NCI-H69 (cell line): ENCODE measurements at regions not wholly inside any gene's neighbourhood (a gene's known extent, or its start where the extent isn't known, plus 50 kb on each side); places are given as distances from the start of the nearest gene placed in this dataset.

ENCODE experiments used
- DNase-seq: peaks from one replicate; lab custom pipeline; 2025; lab: John Stamatoyannopoulos, UW

DNA sequence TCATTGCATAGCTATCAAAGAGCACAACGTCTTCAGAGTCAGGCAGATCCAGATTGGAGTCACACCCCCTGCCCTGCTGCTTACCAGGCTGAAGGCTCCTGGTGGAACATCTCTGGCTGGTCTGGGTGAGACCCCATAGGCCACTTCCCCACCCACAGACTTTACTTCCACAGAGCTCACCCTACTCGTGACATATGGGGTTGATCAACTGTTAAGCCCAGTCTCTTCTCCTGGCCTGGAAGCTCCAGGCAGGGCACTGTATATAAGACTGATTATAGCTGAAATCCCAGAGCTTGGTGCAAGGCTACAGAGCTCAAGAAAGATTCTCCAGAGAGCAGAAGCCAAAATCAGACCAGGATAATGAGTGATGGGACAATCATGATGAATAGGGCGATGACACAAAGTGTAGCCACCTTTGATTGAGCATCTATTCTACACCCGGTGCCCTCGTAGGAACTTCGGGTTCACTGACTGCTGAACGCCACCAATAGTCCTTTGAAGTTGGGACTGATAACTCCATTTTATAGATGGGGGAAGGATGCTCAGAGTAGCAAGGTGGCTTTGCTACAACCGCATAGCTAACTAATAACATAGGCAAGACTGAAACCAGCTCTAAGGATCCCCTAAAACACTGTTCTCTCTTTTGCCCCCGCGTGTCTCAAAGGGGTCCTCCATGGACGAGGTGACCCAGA is 287.8 kb downstream of the BCL11B start:
- DNase-seq: no peak

DNA sequence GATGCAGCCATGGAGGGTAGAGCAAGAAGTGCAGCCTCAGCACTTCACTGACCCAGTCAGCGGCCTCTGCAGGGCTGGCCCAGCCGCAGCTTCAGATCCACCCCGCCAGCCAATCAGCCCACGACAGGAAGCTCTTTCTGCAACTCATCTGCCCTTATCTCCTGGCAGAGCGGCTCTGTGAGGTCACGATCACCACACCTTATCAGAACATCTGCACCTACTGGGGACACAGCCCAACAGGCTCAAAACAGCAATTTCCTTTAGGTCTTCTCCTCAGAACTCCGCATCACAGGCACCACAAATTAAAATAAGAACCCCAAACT is 287.3 kb downstream of the BCL11B start:
- DNase-seq: no peak

DNA sequence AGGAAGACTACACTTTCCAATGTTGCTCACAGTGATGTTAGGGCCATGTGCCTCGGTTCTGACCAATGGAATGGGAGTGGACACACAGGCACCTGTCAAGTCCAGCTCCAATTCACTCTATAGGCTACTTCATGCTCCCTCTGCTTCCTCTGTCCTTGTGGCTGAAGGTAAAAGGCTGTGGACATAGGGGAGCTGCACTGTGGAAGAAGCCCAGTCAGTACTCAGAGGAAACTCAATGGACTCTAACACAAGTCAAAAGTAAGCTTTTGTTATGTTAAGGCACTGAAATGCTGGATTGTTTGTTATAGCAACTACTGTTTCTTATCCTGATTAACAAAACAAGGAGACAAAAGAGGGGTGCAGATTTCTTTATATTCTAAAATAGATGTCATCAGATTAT is 278.2 kb downstream of the BCL11B start:
- DNase-seq: no peak

GRCh38 chr14:98994561-98994960 is 277.4 kb downstream of the BCL11B start:
- DNase-seq: no peak

DNA sequence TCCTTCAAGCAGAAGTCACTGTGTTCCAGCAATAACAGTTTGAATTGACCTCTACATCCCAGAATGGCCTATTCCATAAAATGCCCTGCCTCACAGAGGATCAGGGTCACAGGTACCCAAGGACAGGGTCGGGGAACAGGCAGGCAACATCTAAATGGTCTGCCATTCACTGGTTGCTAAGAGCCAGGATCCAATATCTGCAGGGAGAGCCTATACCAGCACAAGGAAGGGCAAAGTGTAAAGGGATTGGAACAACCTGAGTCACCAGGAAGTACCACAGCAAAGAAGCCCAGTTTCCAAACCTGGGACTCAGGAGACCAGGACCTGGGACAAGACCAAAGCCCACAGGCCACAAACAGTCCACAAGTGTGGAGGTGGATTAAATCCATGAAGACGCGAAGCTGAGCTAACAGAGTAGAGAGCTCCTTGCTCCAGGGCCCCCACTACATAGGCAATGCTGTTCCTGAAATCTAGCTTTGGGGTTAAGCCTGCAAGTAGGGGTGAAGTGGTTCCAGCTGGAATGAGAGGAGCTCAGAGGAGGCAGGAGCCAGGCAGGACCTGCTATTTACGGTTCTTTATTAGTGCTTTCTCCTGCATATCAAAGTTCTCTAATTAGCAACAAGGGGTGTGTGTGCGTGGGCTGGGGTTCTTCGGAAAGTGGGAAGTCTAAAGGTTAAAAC is 274.3 kb downstream of the BCL11B start:
- DNase-seq: no peak

DNA sequence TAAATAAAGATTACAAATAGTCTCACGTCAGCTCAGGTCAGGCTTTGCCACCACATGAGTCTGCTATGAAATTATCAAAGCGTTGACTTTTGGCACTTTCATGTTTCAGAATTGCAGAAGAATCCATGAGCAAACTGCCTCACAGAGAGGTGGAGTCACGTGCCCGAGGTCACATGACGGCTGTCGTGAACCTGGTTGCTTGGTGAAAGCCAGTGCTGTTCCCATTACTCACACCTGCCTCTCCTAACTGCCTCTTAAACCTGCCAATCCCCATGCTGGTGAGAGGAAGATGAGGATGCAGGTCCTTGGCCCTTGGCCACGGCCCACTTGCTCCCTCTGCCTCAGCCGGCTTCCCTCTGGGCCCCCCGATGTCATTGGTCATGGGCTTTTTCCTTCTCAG is 272.7 kb downstream of the BCL11B start:
- DNase-seq: no peak

DNA sequence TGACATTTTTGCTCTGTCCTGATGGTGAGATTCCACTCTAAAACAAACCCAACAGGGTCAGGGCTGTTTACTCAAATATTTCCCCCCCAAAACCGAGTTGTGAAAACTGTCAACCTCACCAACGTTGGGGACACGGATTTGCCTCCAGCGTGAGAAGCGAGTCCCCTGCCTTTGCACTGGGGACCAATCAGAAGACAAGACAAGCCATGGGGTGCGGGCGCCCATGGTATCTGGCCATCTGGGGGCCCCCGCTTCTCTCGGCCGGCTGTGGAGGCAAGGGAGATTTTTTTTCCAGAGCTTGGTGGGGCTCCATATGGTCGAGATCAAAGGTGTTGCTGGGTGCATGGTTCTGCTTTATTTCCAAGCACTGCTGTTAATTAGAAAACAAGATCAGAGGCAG is 272.1 kb downstream of the BCL11B start:
- DNase-seq: no peak

DNA sequence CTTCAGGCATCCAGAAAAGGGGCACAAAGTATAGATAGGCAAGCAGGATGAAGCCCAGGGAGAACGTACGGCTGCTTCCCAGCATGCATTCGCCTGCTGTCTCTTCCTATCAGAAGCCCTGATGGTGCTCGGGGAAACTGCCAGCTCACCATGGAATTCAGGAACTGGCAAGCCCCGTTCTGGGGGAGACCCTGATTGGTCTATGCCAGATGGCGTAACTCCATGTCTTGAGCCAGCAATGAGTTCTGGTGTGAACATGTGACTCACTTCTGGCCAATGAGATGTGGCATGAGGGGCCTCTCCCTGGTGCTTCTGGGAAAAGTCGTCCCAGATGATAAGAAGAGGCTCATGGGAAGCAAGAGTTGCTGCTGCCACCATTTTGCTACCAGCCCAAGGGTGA is 270.8 kb downstream of the BCL11B start:
- no peak for DNase-seq

- no peak for DNase-seq
Measured at GRCh38 chr14:99003646-99004045, 268.4 kb downstream of the BCL11B start.

DNA sequence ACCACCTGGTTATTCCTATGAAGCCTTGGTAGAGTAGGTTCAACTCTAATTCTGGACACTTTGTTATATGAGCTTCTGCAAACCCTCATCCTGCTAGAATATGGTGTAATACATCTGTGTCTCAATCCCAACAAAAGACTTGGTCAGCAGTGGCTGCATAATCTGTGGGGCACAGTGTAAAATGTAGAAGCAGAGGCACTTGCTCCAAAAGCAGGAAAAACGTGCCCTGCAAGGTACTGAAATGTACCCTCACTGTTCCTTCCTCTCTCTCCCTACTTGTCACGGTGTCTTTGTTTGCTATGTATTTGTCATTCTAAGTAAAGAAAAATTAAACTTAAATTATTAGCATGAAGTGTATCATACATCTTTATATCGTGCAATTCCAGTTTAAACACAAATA is 267.9 kb downstream of the BCL11B start:
- no peak for DNase-seq

DNA sequence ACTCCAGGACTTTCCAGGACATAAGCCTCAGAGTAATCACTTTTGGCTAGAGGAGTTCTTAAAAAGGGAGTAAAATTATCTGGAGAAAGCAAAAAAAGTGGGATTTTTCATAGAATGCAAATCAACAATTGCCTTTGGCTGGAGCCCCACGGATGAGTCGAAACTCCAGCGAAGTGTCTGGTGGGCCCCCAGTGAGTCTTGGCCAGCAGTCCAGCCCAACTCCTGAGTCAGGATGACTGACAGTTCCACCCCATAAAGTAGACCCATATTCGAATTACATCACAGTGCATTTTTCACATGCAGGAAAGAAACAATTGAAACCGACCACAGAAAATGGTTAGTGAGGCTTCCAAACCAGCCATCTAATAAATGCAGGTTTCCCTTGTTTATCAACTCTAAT is 265.7 kb downstream of the BCL11B start:
- DNase-seq: no peak

GRCh38 chr14:99007795-99008194 is 264.2 kb downstream of the BCL11B start:
- no peak for DNase-seq

GRCh38 chr14:99009871-99010270 is 262.1 kb downstream of the BCL11B start:
- DNase-seq: no peak

DNA sequence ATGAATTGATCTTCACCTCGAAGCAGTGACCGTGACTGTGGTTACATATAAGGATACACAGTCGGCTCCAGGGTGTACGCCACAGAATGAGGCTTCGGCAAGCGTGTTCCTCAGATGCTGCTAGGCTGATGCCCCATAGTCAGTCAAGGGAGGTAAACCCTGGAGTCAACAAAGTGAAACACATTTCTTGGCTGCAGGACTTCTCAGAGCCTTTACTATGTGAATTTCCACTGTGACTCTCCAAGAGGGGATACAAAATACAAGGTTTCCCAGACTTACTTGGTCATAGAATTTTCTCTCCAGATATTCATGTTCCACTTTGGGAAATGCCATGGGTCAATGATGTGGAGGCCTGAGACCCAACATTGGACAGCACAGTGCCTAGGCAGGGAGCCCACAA is 260.6 kb downstream of the BCL11B start:
- no peak for DNase-seq

GRCh38 chr14:99012703-99013102 is 259.3 kb downstream of the BCL11B start:
- DNase-seq: no peak

DNA sequence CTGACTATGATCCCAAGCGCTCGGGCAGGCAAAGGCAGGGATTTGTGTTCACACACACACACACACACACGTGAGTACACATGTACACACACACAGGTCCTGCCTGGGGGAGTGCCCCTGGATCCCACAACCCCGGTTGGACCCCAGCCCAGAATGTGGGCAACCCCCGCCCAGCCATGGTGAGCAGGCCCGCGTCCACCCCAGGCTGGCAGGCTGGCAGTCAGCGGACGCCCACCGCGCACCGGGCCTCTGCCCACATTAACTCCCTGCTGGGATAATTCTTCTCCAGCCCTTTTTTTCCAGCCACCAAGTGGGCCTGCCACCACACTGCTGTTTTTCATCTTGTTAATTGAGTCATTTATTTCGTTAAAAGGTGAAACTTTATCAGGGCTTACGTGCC is 256.2 kb downstream of the BCL11B start:
- DNase-seq: peak; percentile 22

DNA sequence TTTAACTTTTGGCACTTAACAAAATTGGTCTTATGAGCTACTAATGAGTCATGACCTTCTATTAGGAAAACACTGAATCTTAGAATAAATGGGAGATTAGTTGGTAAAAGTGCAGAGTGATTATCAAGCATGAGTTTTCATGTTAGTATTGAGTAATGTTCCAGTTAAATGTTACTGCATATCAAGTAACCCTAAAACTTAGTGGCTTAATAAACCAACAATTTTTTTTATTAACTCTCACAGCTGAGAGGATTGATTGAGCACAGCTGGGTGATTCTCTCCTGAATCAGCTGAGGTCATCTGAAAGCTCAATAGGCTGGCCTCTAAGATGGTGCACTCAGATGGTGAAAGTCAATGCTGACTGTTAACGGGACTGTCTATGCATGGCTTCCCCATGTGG is 248.6 kb downstream of the BCL11B start:
- DNase-seq: no peak

DNA sequence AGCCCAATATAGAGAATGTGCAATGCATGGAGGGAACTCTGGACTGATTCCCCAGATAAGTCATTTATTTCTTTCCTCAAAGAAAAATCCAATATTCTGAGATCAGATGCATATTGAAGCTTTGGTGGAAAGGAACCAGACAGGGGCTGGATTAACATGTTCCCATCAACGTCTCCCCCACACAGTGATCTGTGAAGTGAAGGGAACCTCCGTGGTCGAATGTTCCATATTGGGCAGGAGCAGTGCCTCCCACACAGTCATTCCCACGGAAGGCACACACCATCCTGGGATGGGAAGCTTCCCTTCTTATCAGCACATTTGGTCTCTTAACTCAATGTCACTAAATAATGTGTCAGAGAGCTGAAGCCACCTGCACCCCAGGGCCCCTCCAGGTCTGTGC is 247.1 kb downstream of the BCL11B start:
- DNase-seq: no peak

GRCh38 chr14:99025418-99025817 is 246.6 kb downstream of the BCL11B start:
- no peak for DNase-seq

DNA sequence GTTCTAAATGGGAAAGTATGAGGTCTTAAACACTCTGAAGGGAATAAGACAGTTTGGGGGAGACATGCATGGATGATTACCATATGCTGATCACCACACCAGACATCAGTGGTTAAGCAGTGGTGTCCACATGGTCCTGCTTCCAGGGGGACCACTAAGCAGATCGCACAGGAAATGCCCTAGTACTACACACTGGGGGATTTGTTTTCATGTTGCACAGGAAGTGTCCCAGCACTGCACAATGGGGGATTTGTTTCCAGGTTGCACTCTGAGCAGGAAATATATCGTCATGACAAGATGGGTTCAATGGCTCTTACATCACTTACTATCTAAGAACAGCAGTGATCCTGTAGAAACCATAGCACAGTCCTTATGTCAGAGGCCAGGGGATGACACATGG is 245.5 kb downstream of the BCL11B start:
- DNase-seq: no peak

DNA sequence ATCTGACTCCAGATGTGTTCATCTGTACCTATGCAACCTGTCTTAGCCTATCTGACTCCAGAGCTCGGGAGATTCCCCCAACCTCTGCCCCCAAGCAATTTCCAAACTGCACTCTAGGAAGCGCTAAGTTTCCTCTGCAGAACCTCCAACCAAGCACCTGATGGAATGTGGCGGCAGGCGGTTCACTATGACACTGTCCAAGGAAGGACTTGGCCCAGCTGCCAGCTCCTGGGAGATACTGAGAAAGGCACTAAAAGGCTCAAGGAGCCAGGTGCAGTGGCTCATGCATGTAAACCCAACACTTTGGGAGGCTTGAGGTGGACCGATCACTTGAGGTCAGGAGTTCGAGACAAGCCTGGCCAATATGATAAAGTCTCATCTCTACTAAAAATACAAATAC is 244.0 kb downstream of the BCL11B start:
- no peak for DNase-seq

- no peak for DNase-seq
Measured at GRCh38 chr14:99028521-99028920, 243.5 kb downstream of the BCL11B start.

DNA sequence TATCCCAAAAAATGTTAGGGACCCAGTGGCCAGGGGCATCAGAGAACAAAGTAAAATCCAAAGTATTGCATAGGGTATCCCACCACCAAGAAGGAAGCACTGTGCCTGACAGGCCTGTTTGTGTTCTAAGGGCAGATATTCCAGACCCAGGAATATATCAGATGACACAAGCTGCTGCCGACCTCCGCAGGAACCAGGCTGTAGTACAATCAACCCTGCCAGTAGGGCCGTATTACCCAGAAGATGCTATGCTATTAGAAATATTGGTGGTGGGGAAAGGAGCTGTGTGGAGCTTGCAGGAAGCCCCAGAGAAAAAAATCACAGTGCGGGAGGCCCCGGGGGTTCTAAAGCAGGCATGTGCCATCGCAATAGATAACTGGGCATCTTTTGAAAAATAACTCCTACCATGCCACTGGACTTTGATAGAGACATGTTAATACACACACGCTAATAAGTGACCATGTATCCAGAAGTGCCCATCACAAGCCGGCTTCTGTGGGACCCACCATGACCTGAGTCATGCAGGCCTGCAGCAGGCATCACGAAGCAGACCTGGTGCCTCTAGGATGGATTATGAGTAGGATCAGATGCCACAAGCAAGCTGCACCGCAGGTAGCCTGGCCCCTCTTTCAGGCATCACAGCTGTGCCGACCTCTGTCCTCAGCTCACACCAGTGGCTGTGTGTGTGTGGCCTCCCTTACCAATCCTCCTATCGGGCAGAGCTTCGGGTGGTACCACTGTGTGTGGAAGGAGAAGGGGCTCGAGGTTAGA is 242.7 kb downstream of the BCL11B start:
- no peak for DNase-seq
